Right lobe of liver (tissue), 6 donors: ENCODE measurements at regions not wholly inside any gene's neighbourhood (a gene's known extent, or its start where the extent isn't known, plus 50 kb on each side); places are given as distances from the start of the nearest gene placed in this dataset.

Source experiments
- ATAC-seq, 4 donors: fragments of 200-7000 bp; cut with Tn5 transposase; one replicate each; pipeline ENCODE4 v1.9.1; 2020; ENCODE audit warnings: mild to moderate bottlenecking in 4 of 4, moderate library complexity in 4 of 4
- DNase-seq, 3 donors: peaks; one replicate each; pipeline ENCODE4 v3.0.0-alpha.2; 2020
- H3K27ac ChIP-seq, 3 donors: fragments of 200-600 bp; one replicate each; pipeline ENCODE4 v1.8.0; 2022
- H3K27me3 ChIP-seq, 2 donors: fragments of 200-600 bp; one replicate each; pipeline ENCODE4 v1.8.0; 2022
- H3K36me3 ChIP-seq, 4 donors: fragments of 200-600 bp; sonication (generic) in 1 of 4; one replicate each; pipeline versions ENCODE4 v1.5.1 to v1.8.0; 2017 to 2022; ENCODE audit warnings: control low read depth in 1 of 4
- H3K4me1 ChIP-seq, 4 donors: fragments of 200-600 bp; sonication (generic) in 1 of 4; one replicate each; pipeline versions ENCODE4 v1.5.1 to v1.8.0; 2017 to 2022; ENCODE audit warnings: control low read depth in 1 of 4
- H3K4me3 ChIP-seq, 3 donors: fragments of 200-600 bp; one replicate each; pipeline ENCODE4 v1.8.0; 2022
- H3K9me3 ChIP-seq, 4 donors: fragments of 200-600 bp; sonication (generic) in 1 of 4; one replicate each; pipeline versions ENCODE4 v1.5.1 to v1.8.0; 2017 to 2022; ENCODE audit warnings: control low read depth in 1 of 4
- CTCF ChIP-seq, 4 donors: fragments of 200-600 bp in 3 of 4; fragments of 450-650 bp in 1 of 4; IDR thresholded peaks; one replicate each; pipeline versions ENCODE4 v1.5.1 to v1.8.0; 2016 to 2022; ENCODE audit warnings: antibody characterized with exemption in 4 of 4, mild to moderate bottlenecking in 2 of 4
- POLR2A ChIP-seq: fragments of 450-650 bp; IDR thresholded peaks from one replicate; pipeline ENCODE4 v1.6.1; 2017; ENCODE audit warnings: antibody characterized with exemption, mild to moderate bottlenecking
- WGBS: methylation state at CpG from one replicate; pipeline ENCODE4 v1.1.6; 2018; ENCODE audit warnings: low coverage, low lambda C conversion rate; ENCODE audit not compliant: insufficient coverage; ENCODE audit errors: missing lambda C conversion rate; 5-methylcytosine and 5-hydroxymethylcytosine counted together
- intact Hi-C, 2 donors: fragments of 100-400 bp; cut with DNase I; formaldehyde crosslinking; loops; one replicate each; pipeline versions ENCODE4 v1.11.2 to v1.14.1; 2022
- donor health status: DM: no; HTN: yes; CAD: no.
- donor health status: DM: no; HTN: no; CAD: no.
- donor health status: DM: no; HTN: no; CAD: no.
- donor health status: DM: no; HTN: yes; CAD: no.
- donor health status: DM: no; HTN: yes; CAD: no.

GRCh38 chr2:150350500-150350899, 137.0 kb downstream of the RND3 start:
- intact Hi-C loops = no loop called here
- Histone ChIP-seq H3K36me3 (no peaks in the 10 kb centered on the region), H3K27me3 (no peaks in the 10 kb centered on the region), H3K4me1 (peaks cover 0 to 5% (median 0%) of the 10 kb centered on the region in 4 donors), H3K9me3 (no peaks in the 10 kb centered on the region), H3K4me3 (no peak overlapping the region), H3K27ac (no peak overlapping the region)
- ATAC-seq (no peak), DNase-seq (no peak)
- TF ChIP-seq POLR2A (no peak), CTCF (IDR thresholded peaks at IDR 0.05) (no peak)
- 70% methylated on average over 4 of the region's 4 CpGs for WGBS

- no peak overlapping the region for H3K27ac ChIP-seq
- H3K36me3 ChIP-seq = no peaks in the 10 kb centered on the region
- intact Hi-C loops = no loop called here
- H3K4me3 ChIP-seq = no peak overlapping the region
- ATAC-seq (no peak), DNase-seq (no peak)
- TF ChIP-seq CTCF (IDR thresholded peaks at IDR 0.05) (no peak), POLR2A (no peak)
- H3K4me1 ChIP-seq = no peaks in the 10 kb centered on the region
- H3K9me3 ChIP-seq = no peaks in the 10 kb centered on the region
- WGBS = 98% methylated on average over 4 of the region's 4 CpGs
- H3K27me3 ChIP-seq = no peaks in the 10 kb centered on the region
These were observed 140.7 kb downstream of the RND3 start for GRCh38 chr2:150346806-150347205.

GRCh38 chr2:150341982-150342680, 145.3 kb downstream of the RND3 start:
- no peaks in the 10 kb centered on the region for H3K27me3 ChIP-seq
- no peaks in the 10 kb centered on the region for H3K36me3 ChIP-seq
- ATAC-seq (no peak), DNase-seq (no peak)
- 75% methylated on average over 4 of the region's 4 CpGs for WGBS
- TF ChIP-seq POLR2A (no peak), CTCF (IDR thresholded peaks at IDR 0.05) (no peak)
- no peaks in the 10 kb centered on the region for H3K9me3 ChIP-seq
- H3K27ac ChIP-seq = no peak overlapping the region
- peaks cover 0 to 12% (median 0%) of the 10 kb centered on the region in 4 donors for H3K4me1 ChIP-seq
- no peak overlapping the region for H3K4me3 ChIP-seq
- intact Hi-C loops = no loop called here

GRCh38 chr2:150339951-150340350, 147.5 kb downstream of the RND3 start:
- no peak overlapping the region for H3K27ac ChIP-seq
- DNase-seq (no peak), ATAC-seq (peak; percentile 67 to 92 (median 70))
- TF ChIP-seq POLR2A (no peak), CTCF (IDR thresholded peaks at IDR 0.05) (no peak)
- peaks cover 0 to 12% (median 0%) of the 10 kb centered on the region in 4 donors for H3K4me1 ChIP-seq
- 44% methylated on average over 3 of the region's 3 CpGs for WGBS
- no peak overlapping the region for H3K4me3 ChIP-seq
- no peaks in the 10 kb centered on the region for H3K36me3 ChIP-seq
- intact Hi-C loops = no loop called here
- H3K9me3 ChIP-seq = no peaks in the 10 kb centered on the region
- no peaks in the 10 kb centered on the region for H3K27me3 ChIP-seq
